H54 (cell line): ENCODE measurements at regions not wholly inside any gene's neighbourhood (a gene's known extent, or its start where the extent isn't known, plus 50 kb on each side); places are given as distances from the start of the nearest gene placed in this dataset.

ENCODE experiments used
- DNase-seq: peaks from one replicate; pipeline ENCODE4 v3.0.0; 2011; ENCODE audit warnings: low spot score, mixed read lengths; ENCODE audit not compliant: insufficient read length
- FAIRE-seq: peaks from 3 replicates; lab custom pipeline; 2011; peaks lifted over from hg19 to GRCh38; lab: Jason Lieb, UNC
- POLR2A ChIP-seq: IDR thresholded peaks from 2 replicates; pipeline ENCODE4 v1.6.1; 2011; ENCODE audit warnings: low read depth, mild to moderate bottlenecking, low read length

- FAIRE-seq = no peak
- no peak for TF ChIP-seq POLR2A
- DNase-seq = no peak
Observed at GRCh38 chr9:13943176-13943575, 370.8 kb downstream of the NFIB start.

GRCh38 chr9:13942695-13943094 lies 371.2 kb downstream of the NFIB start:
- no peak for TF ChIP-seq POLR2A
- DNase-seq (peak; percentile 21), FAIRE-seq (peak; percentile 95)

GRCh38 chr9:13942201-13942600 lies 371.7 kb downstream of the NFIB start:
- FAIRE-seq = no peak
- DNase-seq = no peak
- no peak for TF ChIP-seq POLR2A

- no peak for TF ChIP-seq POLR2A
- no peak for FAIRE-seq
- DNase-seq = no peak
Observed at GRCh38 chr9:13941714-13942113, 372.2 kb downstream of the NFIB start.

- no peak for TF ChIP-seq POLR2A
- DNase-seq (no peak), FAIRE-seq (no peak)
Observed at GRCh38 chr9:13939701-13940490, 374.0 kb downstream of the NFIB start.

GRCh38 chr9:13939134-13939533 lies 374.8 kb downstream of the NFIB start:
- TF ChIP-seq POLR2A = no peak
- FAIRE-seq (peak; percentile 53), DNase-seq (no peak)

- FAIRE-seq (no peak), DNase-seq (no peak)
- no peak for TF ChIP-seq POLR2A
Observed at GRCh38 chr9:13934416-13934815, 379.5 kb downstream of the NFIB start.

GRCh38 chr9:13933268-13933656 lies 380.7 kb downstream of the NFIB start:
- no peak for DNase-seq
- no peak for FAIRE-seq
- no peak for TF ChIP-seq POLR2A

- no peak for TF ChIP-seq POLR2A
- FAIRE-seq (no peak), DNase-seq (no peak)
Observed at GRCh38 chr9:13932528-13933267, 381.2 kb downstream of the NFIB start.

GRCh38 chr9:13929013-13929412 lies 384.9 kb downstream of the NFIB start:
- no peak for TF ChIP-seq POLR2A
- FAIRE-seq (no peak), DNase-seq (no peak)

GRCh38 chr9:13923381-13923780 lies 390.6 kb downstream of the NFIB start:
- FAIRE-seq (no peak), DNase-seq (no peak)
- no peak for TF ChIP-seq POLR2A

GRCh38 chr9:13920557-13920956 lies 393.4 kb downstream of the NFIB start:
- no peak for FAIRE-seq
- no peak for TF ChIP-seq POLR2A

GRCh38 chr9:13919401-13919800 lies 394.5 kb downstream of the NFIB start:
- no peak for FAIRE-seq
- TF ChIP-seq POLR2A = no peak
- DNase-seq = no peak

More at GRCh38 chr9:13920557-13920956, 393.4 kb downstream of the NFIB start:
- no peak for DNase-seq

GRCh38 chr9:13917534-13917933 lies 396.4 kb downstream of the NFIB start:
- TF ChIP-seq POLR2A = no peak
- no peak for FAIRE-seq
- DNase-seq = no peak

GRCh38 chr9:13915591-13916301 lies 398.2 kb downstream of the NFIB start:
- no peak for DNase-seq
- no peak for TF ChIP-seq POLR2A
- FAIRE-seq = no peak
